HG03066 (cell line): ENCODE measurements at regions not wholly inside any gene's neighbourhood (a gene's known extent, or its start where the extent isn't known, plus 50 kb on each side); places are given as distances from the start of the nearest gene placed in this dataset.
"Not testable (repeated sequence)": the region's sequence is repeated elsewhere in the genome, so short reads cannot be mapped to it uniquely, and the experiment has no call there.

Source experiments
- ATAC-seq: cut with Tn5 transposase; IDR thresholded peaks from one replicate; pipeline ENCODE4 v1.9.1; 2021; ENCODE audit warnings: low read depth; ENCODE audit not compliant: unreplicated experiment

- ATAC-seq = peak; percentile 86
Observed at GRCh38 chr15:70528270-70528706, 235.1 kb downstream of the UACA start.

- ATAC-seq = no peak
Observed at GRCh38 chr15:70526974-70527325, 236.4 kb downstream of the UACA start.

- no peak for ATAC-seq
Observed at GRCh38 chr15:70526221-70526973, 237.0 kb downstream of the UACA start.

- ATAC-seq = no peak
Observed at GRCh38 chr15:70525551-70525950, 237.8 kb downstream of the UACA start.

GRCh38 chr15:70524470-70524869 is 238.9 kb downstream of the UACA start:
- ATAC-seq = no peak

GRCh38 chr15:70523616-70524015 is 239.7 kb downstream of the UACA start:
- no peak for ATAC-seq

- no peak for ATAC-seq
Observed at GRCh38 chr15:70523192-70523591, 240.2 kb downstream of the UACA start.

- ATAC-seq = no peak
Observed at GRCh38 chr15:70522323-70522966, 240.9 kb downstream of the UACA start.

GRCh38 chr15:70521576-70522322 is 241.6 kb downstream of the UACA start:
- ATAC-seq = no peak

- ATAC-seq = no peak
Observed at GRCh38 chr15:70519616-70520015, 243.7 kb downstream of the UACA start.

GRCh38 chr15:70519004-70519365 is 244.4 kb downstream of the UACA start:
- no peak for ATAC-seq

GRCh38 chr15:70518201-70519003 is 245.0 kb downstream of the UACA start:
- no peak for ATAC-seq

GRCh38 chr15:70517194-70517590 is 246.2 kb downstream of the UACA start:
- ATAC-seq = no peak

GRCh38 chr15:70516408-70517193 is 246.8 kb downstream of the UACA start:
- no peak for ATAC-seq

GRCh38 chr15:70514251-70514650 is 249.1 kb downstream of the UACA start:
- ATAC-seq = no peak

GRCh38 chr15:70513819-70514218 is 249.5 kb downstream of the UACA start:
- ATAC-seq = no peak

- no peak for ATAC-seq
Observed at GRCh38 chr15:70512772-70513362, 250.5 kb downstream of the UACA start.

- not testable (repeated sequence) for ATAC-seq
Observed at GRCh38 chr15:70511972-70512587, 251.3 kb downstream of the UACA start.

- no peak for ATAC-seq
Observed at GRCh38 chr15:70510433-70510832, 252.9 kb downstream of the UACA start.
